ENCODE measurements at regions not wholly inside any gene's neighbourhood (a gene's known extent, or its start where the extent isn't known, plus 50 kb on each side); places are given as distances from the start of the nearest gene placed in this dataset.

- Histone ChIP-seq H4K5ac (ENCODE audit: low read depth, low read length) (no peak overlapping the region), H3K79me1 (ENCODE audit: low read depth in 1 of 2, low read length in 2 of 2) (no peaks in the 10 kb centered on the region), H3K9ac (ENCODE audit: low read depth, low read length) (no peak overlapping the region), H3K36me3 (ENCODE audit: control insufficient read depth, insufficient read depth, low read length) (no peaks in the 10 kb centered on the region), H2BK120ac (ENCODE audit: low read depth, low read length) (no peak overlapping the region), H3K56ac (ENCODE audit: extremely low read depth, insufficient read depth, low read length) (no peak overlapping the region), H2AK5ac (ENCODE audit: low read depth, low read length) (no peak overlapping the region), H3K4ac (ENCODE audit: low read depth, low read length) (no peak overlapping the region), H2AFZ (replicated peaks; ENCODE audit: low read length, poor library complexity) (no peak overlapping the region), H4K91ac (ENCODE audit: insufficient read depth, low read depth, low read length) (no peak overlapping the region), H3K9me3 (ENCODE audit: control insufficient read depth, insufficient read depth, low read length) (no peaks in the 10 kb centered on the region), H2BK5ac (ENCODE audit: low read depth, low read length, poor library complexity, severe bottlenecking) (no peak overlapping the region), H3K9me1 (ENCODE audit: insufficient read depth, low read length) (no peaks in the 10 kb centered on the region), H2AK9ac (replicated peaks; ENCODE audit: low read depth, low read length, poor library complexity) (no peak overlapping the region), H3K4me1 (ENCODE audit: control insufficient read depth, insufficient read depth, low read length) (no peaks in the 10 kb centered on the region), H3K27me3 (ENCODE audit: control insufficient read depth, insufficient read depth, low read length) (no peaks in the 10 kb centered on the region), H4K20me1 (ENCODE audit: insufficient read depth, low read length) (no peaks in the 10 kb centered on the region), H4K8ac (ENCODE audit: low read depth in 2 of 2, low read length in 2 of 2) (no peak overlapping the region), H3K18ac (ENCODE audit: low read depth, low read length) (no peak overlapping the region), H2BK15ac (ENCODE audit: low read depth, low read length) (no peak overlapping the region), H3K23ac (ENCODE audit: low read depth, low read length) (no peak overlapping the region), H3K4me3 (ENCODE audit: insufficient read depth, low read depth, low read length) (no peak overlapping the region), H3K27ac (ENCODE audit: insufficient read depth, low read length) (no peak overlapping the region), H3K4me2 (ENCODE audit: low read depth, low read length) (no peak overlapping the region), H2BK20ac (ENCODE audit: low read depth, low read length) (no peak overlapping the region), H3K14ac (replicated peaks; ENCODE audit: low read depth, low read length) (no peak overlapping the region)
- ChIA-PET CTCF (no interaction called here), POLR2A (ENCODE audit: unreplicated experiment) (no interaction called here)
- in situ Hi-C loops (cut with MboI; ENCODE audit: low sequenced_read_pairs), result no loop called here
- ATAC-seq (ENCODE audit: low read depth) (no peak), DNase-seq (no peak)
- BruUV-seq (replicated peaks), result no TSS peak
- no CpG with 5 or more reads among the region's 2 CpGs for WGBS, 2 experiments (ENCODE audit: extremely low coverage in 2 of 2, insufficient read length in 1 of 2)
- dilution Hi-C loops (cut with HindIII; ENCODE audit: low sequenced_read_pairs, unreplicated experiment), result no loop called here
- intact Hi-C loops (cut with micrococcal nuclease), result no loop called here
- no peak for TF ChIP-seq RAD21 (IDR thresholded peaks at IDR 0.05; ENCODE audit: low read length)
- TF ChIP-seq FOS (IDR thresholded peaks at IDR 0.05; ENCODE audit: low read depth, low read length), result no peak
- no peak for TF ChIP-seq CHD1 (IDR thresholded peaks at IDR 0.05; ENCODE audit: low read depth, low read length)
- TF ChIP-seq RCOR1 (IDR thresholded peaks at IDR 0.05; ENCODE audit: insufficient replicate concordance, low read length), result no peak
- no peak for TF ChIP-seq CTCF (conservative IDR thresholded peaks at IDR 0.05; ENCODE audit: low read depth, low read length)
- TF ChIP-seq RFX5 (IDR thresholded peaks at IDR 0.05; ENCODE audit: low read depth, low read length), result no peak
- no peak for TF ChIP-seq NFE2L2 (IDR thresholded peaks at IDR 0.05; ENCODE audit: low read depth, low read length)
- TF ChIP-seq CEBPB (IDR thresholded peaks at IDR 0.05; ENCODE audit: low read depth, low read length), result no peak
- TF ChIP-seq MXI1 (IDR thresholded peaks at IDR 0.05; ENCODE audit: borderline replicate concordance, low read depth, low read length), result no peak
- TF ChIP-seq POLR2A (IDR thresholded peaks at IDR 0.05; ENCODE audit: low read depth, low read length), result no peak
- TF ChIP-seq MAZ (IDR thresholded peaks at IDR 0.05; ENCODE audit: borderline replicate concordance, low read depth, low read length), result no peak
- TF ChIP-seq USF2 (IDR thresholded peaks at IDR 0.05; ENCODE audit: low read depth, low read length), result no peak
- TF ChIP-seq ELK1 (IDR thresholded peaks at IDR 0.05; ENCODE audit: borderline replicate concordance, low read depth, low read length), result no peak
- no peak for TF ChIP-seq SMC3 (IDR thresholded peaks at IDR 0.05; ENCODE audit: low read depth, low read length)
- TF ChIP-seq BHLHE40 (IDR thresholded peaks at IDR 0.05; ENCODE audit: low read depth, low read length), result no peak
- TF ChIP-seq MAFK (IDR thresholded peaks at IDR 0.05; ENCODE audit: low read depth, low read length), result no peak
Measured at GRCh38 chr4:72924814-72925213, 144.7 kb downstream of the COX18 start.

All from IMR-90 (cell line).